CD14-positive monocyte (primary cell): ENCODE measurements at regions not wholly inside any gene's neighbourhood (a gene's known extent, or its start where the extent isn't known, plus 50 kb on each side); places are given as distances from the start of the nearest gene placed in this dataset.

Experiments used
- DNase-seq, 3 donors: peaks; one replicate each; pipeline ENCODE4 v3.0.0-alpha.2; 2011 to 2022
- H2AFZ ChIP-seq: 2 replicates; pipeline ENCODE4 v1.6.0; 2012; ENCODE audit warnings: mild to moderate bottlenecking, low read depth, low read length, inconsistent platforms; ENCODE audit not compliant: insufficient read depth, poor library complexity, severe bottlenecking
- H3K27ac ChIP-seq, 2 donors: 1 replicate in 1 of 2; 2 replicates in 1 of 2; pipeline ENCODE4 v1.5.1; 2012 to 2013; ENCODE audit warnings: low read length in 2 of 2, control low read depth in 1 of 2, inconsistent platforms in 1 of 2, low read depth in 1 of 2, mild to moderate bottlenecking in 1 of 2
- H3K27me3 ChIP-seq, 2 donors: one replicate each; pipeline versions ENCODE4 v1.6.0 to v1.6.1; 2011 to 2013; ENCODE audit warnings: low read length in 2 of 2; ENCODE audit not compliant: control insufficient read depth in 2 of 2, insufficient read depth in 2 of 2
- H3K36me3 ChIP-seq, 2 donors: replicated peaks in 1 of 2; 1 replicate in 1 of 2; 2 replicates in 1 of 2; pipeline versions ENCODE4 v1.5.1 to v1.6.1; 2012 to 2013; ENCODE audit warnings: low read length in 2 of 2, control low read depth in 1 of 2, inconsistent platforms in 1 of 2, mild to moderate bottlenecking in 1 of 2; ENCODE audit not compliant: insufficient read depth in 2 of 2, control insufficient read depth in 1 of 2
- H3K4me1 ChIP-seq, 2 donors: 1 replicate in 1 of 2; 2 replicates in 1 of 2; pipeline versions ENCODE4 v1.5.1 to v1.6.1; 2012 to 2013; ENCODE audit warnings: low read length in 2 of 2, control low read depth in 1 of 2, inconsistent platforms in 1 of 2, mild to moderate bottlenecking in 1 of 2, moderate library complexity in 1 of 2; ENCODE audit not compliant: insufficient read depth in 2 of 2, control insufficient read depth in 1 of 2
- H3K4me2 ChIP-seq: replicated peaks from 2 replicates; pipeline ENCODE3; 2012; ENCODE audit warnings: low read length, moderate library complexity, mild to moderate bottlenecking; ENCODE audit not compliant: poor library complexity, severe bottlenecking; ENCODE audit errors: extremely low read depth
- H3K4me3 ChIP-seq, 3 experiments: fragments of 200-600 bp in 1 of 3; sonication (generic) in 1 of 3; replicated peaks in 1 of 3; 1 replicate in 2 of 3; 2 replicates in 1 of 3; pipeline ENCODE4 v1.5.1; 2011 to 2013; ENCODE audit warnings: low read length in 3 of 3, mild to moderate bottlenecking in 3 of 3, control low read depth in 2 of 3, low read depth in 2 of 3, inconsistent platforms in 1 of 3, moderate library complexity in 1 of 3
- H3K79me2 ChIP-seq: 2 replicates; pipeline ENCODE4 v1.6.0; 2012; ENCODE audit warnings: mild to moderate bottlenecking, control low read depth, inconsistent platforms, low read length, moderate library complexity; ENCODE audit not compliant: insufficient read depth
- H3K9ac ChIP-seq: 2 replicates; pipeline ENCODE4 v1.6.0; 2017; ENCODE audit warnings: low read length, mild to moderate bottlenecking; ENCODE audit not compliant: insufficient read depth, poor library complexity, severe bottlenecking
- H3K9me3 ChIP-seq, 2 donors: replicated peaks in 1 of 2; 1 replicate in 1 of 2; 2 replicates in 1 of 2; pipeline versions ENCODE4 v1.5.1 to v1.6.1; 2012 to 2013; ENCODE audit warnings: low read length in 2 of 2, control low read depth in 1 of 2; ENCODE audit not compliant: control insufficient read depth in 1 of 2, insufficient read depth in 1 of 2
- H4K20me1 ChIP-seq: 2 replicates; pipeline ENCODE4 v1.6.0; 2012; ENCODE audit warnings: mild to moderate bottlenecking, low read length, control low read depth, moderate library complexity; ENCODE audit not compliant: insufficient read depth
- H3K27ac Mint-ChIP-seq, 7 donors: one replicate each; pipeline ENCODE4 v1.8.0; 2020; ENCODE audit warnings: mild to moderate bottlenecking in 7 of 7, mixed read lengths in 7 of 7, moderate library complexity in 6 of 7, inconsistent platforms in 2 of 7
- H3K27me3 Mint-ChIP-seq, 3 donors: one replicate each; pipeline ENCODE4 v1.8.0; 2021 to 2022; ENCODE audit warnings: low read depth in 3 of 3, mild to moderate bottlenecking in 3 of 3, mixed read lengths in 3 of 3, moderate library complexity in 3 of 3, inconsistent platforms in 1 of 3
- H3K36me3 Mint-ChIP-seq, 2 donors: one replicate each; pipeline ENCODE4 v1.8.0; 2020; ENCODE audit warnings: mixed read lengths in 2 of 2, inconsistent platforms in 1 of 2, mild to moderate bottlenecking in 1 of 2
- H3K4me1 Mint-ChIP-seq: one replicate; pipeline ENCODE4 v1.8.0; 2020; ENCODE audit warnings: mild to moderate bottlenecking, mixed read lengths
- H3K4me3 Mint-ChIP-seq, 2 donors: one replicate each; pipeline ENCODE4 v1.8.0; 2020; ENCODE audit warnings: mild to moderate bottlenecking in 2 of 2, mixed read lengths in 2 of 2, moderate library complexity in 1 of 2
- H3K9me3 Mint-ChIP-seq, 7 donors: one replicate each; pipeline ENCODE4 v1.8.0; 2020 to 2022; ENCODE audit warnings: mixed read lengths in 7 of 7, mild to moderate bottlenecking in 6 of 7, moderate library complexity in 6 of 7, inconsistent platforms in 2 of 7
- CTCF ChIP-seq: fragments of 200-600 bp; IDR thresholded peaks from one replicate; pipeline ENCODE4 v1.8.0; 2022; ENCODE audit warnings: antibody characterized with exemption, mild to moderate bottlenecking
- WGBS: methylation state at CpG from one replicate; pipeline ENCODE4 v1.1.5; 2013; ENCODE audit warnings: missing lambda C conversion rate; ENCODE audit not compliant: insufficient coverage; 5-methylcytosine and 5-hydroxymethylcytosine counted together
- intact Hi-C, 2 donors: fragments of 100-400 bp; cut with micrococcal nuclease; formaldehyde crosslinking; loops; one replicate each; pipeline versions ENCODE4 v1.15.0 to v1.15.1; 2023

DNA sequence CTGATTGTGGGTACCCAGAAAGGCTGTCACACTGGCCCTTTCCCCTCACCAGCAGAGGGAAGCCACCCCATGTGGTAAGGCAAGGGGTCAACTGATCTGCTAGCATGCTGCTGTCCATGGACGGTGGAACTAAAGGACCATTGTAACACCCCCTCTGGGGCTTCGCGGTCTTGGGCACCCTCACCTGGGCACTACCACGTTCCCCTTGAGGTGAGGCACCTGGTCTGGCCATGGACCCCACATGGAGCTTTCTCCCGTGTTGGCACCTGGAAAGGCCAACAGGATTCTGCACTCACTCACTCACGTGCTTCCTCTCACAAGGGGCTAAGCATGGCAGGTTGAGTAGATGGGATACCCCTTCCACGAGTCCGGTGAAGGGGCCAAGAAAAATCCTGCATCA, 72.0 kb upstream of the RFX3 start:
- intact Hi-C loops = no loop called here

GRCh38 chr9:3586066-3586465, 60.3 kb upstream of the RFX3 start:
- H3K36me3 ChIP-seq = no peaks in the 10 kb centered on the region
- no peak overlapping the region for H3K4me2 ChIP-seq
- intact Hi-C loops = no loop called here
- H3K27ac ChIP-seq = no peak overlapping the region
- no peak overlapping the region for H2AFZ ChIP-seq
- Mint-ChIP-seq H3K36me3 (peaks cover 0 to 3% of the 10 kb centered on the region in 2 donors), H3K9me3 (peaks cover 13 to 39% (median 25%) of the 10 kb centered on the region in 7 donors), H3K4me3 (no peak overlapping the region), H3K4me1 (peaks cover 5% of the 10 kb centered on the region), H3K27ac (no peak overlapping the region), H3K27me3 (no peaks in the 10 kb centered on the region)
- H3K4me1 ChIP-seq = no peaks in the 10 kb centered on the region
- no peak for TF ChIP-seq CTCF
- no peaks in the 10 kb centered on the region for H3K79me2 ChIP-seq
- no peaks in the 10 kb centered on the region for H3K27me3 ChIP-seq
- peaks cover 0 to 8% of the 10 kb centered on the region in 2 donors for H3K9me3 ChIP-seq
- no peak overlapping the region for H3K9ac ChIP-seq
- H3K4me3 ChIP-seq = no peak overlapping the region
- H4K20me1 ChIP-seq = no peaks in the 10 kb centered on the region
- DNase-seq = no peak

More for the DNA sequence above, 72.0 kb upstream of the RFX3 start:
- no peak for TF ChIP-seq CTCF
- peaks cover 0 to 2% (median 0%) of the 10 kb centered on the region in 3 donors for H3K27me3 Mint-ChIP-seq
- H3K27me3 ChIP-seq = no peaks in the 10 kb centered on the region
- no peak overlapping the region for H3K27ac ChIP-seq
- WGBS = 96% methylated on average over 6 of the region's 8 CpGs
- peaks cover under 1 to 16% (median 5%) of the 10 kb centered on the region in 7 donors for H3K9me3 Mint-ChIP-seq
- DNase-seq = no peak
- no peak overlapping the region for H3K4me2 ChIP-seq
- H3K4me1 Mint-ChIP-seq = no peaks in the 10 kb centered on the region
- H3K4me3 ChIP-seq = no peak overlapping the region
- no peak overlapping the region for H2AFZ ChIP-seq
- no peak overlapping the region for H3K4me3 Mint-ChIP-seq
- no peaks in the 10 kb centered on the region for H3K36me3 ChIP-seq
- H3K9me3 ChIP-seq = peaks cover 0 to 3% of the 10 kb centered on the region in 2 donors
- H4K20me1 ChIP-seq = no peaks in the 10 kb centered on the region
- no peak overlapping the region for H3K27ac Mint-ChIP-seq
- H3K36me3 Mint-ChIP-seq = no peaks in the 10 kb centered on the region
- H3K4me1 ChIP-seq = no peaks in the 10 kb centered on the region
- H3K9ac ChIP-seq = no peak overlapping the region
- H3K79me2 ChIP-seq = no peaks in the 10 kb centered on the region
